ES-I3 (cell line): ENCODE measurements at regions not wholly inside any gene's neighbourhood (a gene's known extent, or its start where the extent isn't known, plus 50 kb on each side); places are given as distances from the start of the nearest gene placed in this dataset.
"Not testable (repeated sequence)": the region's sequence is repeated elsewhere in the genome, so short reads cannot be mapped to it uniquely, and the experiment has no call there.

Source experiments
- H3K36me3 ChIP-seq: 2 replicates; pipeline ENCODE4 v1.6.1; 2013; ENCODE audit warnings: mild to moderate bottlenecking, low read length, control low read depth, moderate library complexity; ENCODE audit not compliant: insufficient read depth
- H3K4me1 ChIP-seq: 2 replicates; pipeline ENCODE4 v1.6.1; 2013; ENCODE audit warnings: mild to moderate bottlenecking, control low read depth, low read length; ENCODE audit not compliant: insufficient read depth
- H3K9ac ChIP-seq: 2 replicates; pipeline ENCODE4 v1.6.1; 2013; ENCODE audit warnings: low read depth, mild to moderate bottlenecking, low read length, moderate library complexity
- H3K9me3 ChIP-seq: 2 replicates; pipeline ENCODE4 v1.6.1; 2013; ENCODE audit warnings: mild to moderate bottlenecking, low read length, moderate library complexity; ENCODE audit not compliant: control insufficient read depth, insufficient read depth

- Histone ChIP-seq H3K36me3 (no peaks in the 10 kb centered on the region), H3K9me3 (no peaks in the 10 kb centered on the region), H3K9ac (no peak overlapping the region; the same call in 1 of the 2 replicates), H3K4me1 (peaks cover 6% of the 10 kb centered on the region; the same call in 1 of the 2 replicates)
Observed at GRCh38 chr2:190150413-190150812, 87.9 kb upstream of the MSTN start.

GRCh38 chr2:190149908-190150307 is 87.4 kb upstream of the MSTN start:
- no peaks in the 10 kb centered on the region for H3K36me3 ChIP-seq
- peaks cover 6% of the 10 kb centered on the region; the same call in 1 of the 2 replicates for H3K4me1 ChIP-seq
- no peak overlapping the region; the same call in 1 of the 2 replicates for H3K9ac ChIP-seq
- no peaks in the 10 kb centered on the region for H3K9me3 ChIP-seq

GRCh38 chr2:190149200-190149599 is 86.7 kb upstream of the MSTN start:
- Histone ChIP-seq H3K4me1 (peaks cover 6% of the 10 kb centered on the region; the same call in 1 of the 2 replicates), H3K9me3 (no peaks in the 10 kb centered on the region)

GRCh38 chr2:190146109-190146508 is 83.6 kb upstream of the MSTN start:
- not testable (repeated sequence) for H3K36me3 ChIP-seq, H3K4me1 ChIP-seq, H3K9ac ChIP-seq, H3K9me3 ChIP-seq

More at GRCh38 chr2:190149200-190149599, 86.7 kb upstream of the MSTN start:
- Histone ChIP-seq H3K9ac (no peak overlapping the region), H3K36me3 (no peaks in the 10 kb centered on the region)

- not testable (repeated sequence) for H3K4me1 ChIP-seq, H3K9ac ChIP-seq, H3K9me3 ChIP-seq, H3K36me3 ChIP-seq
Observed at GRCh38 chr2:190140474-190140873, 77.9 kb upstream of the MSTN start.

GRCh38 chr2:190139371-190139770 is 76.8 kb upstream of the MSTN start:
- Histone ChIP-seq H3K9ac (no peak overlapping the region), H3K4me1 (no peaks in the 10 kb centered on the region), H3K36me3 (no peaks in the 10 kb centered on the region)

GRCh38 chr2:190138032-190138431 is 75.5 kb upstream of the MSTN start:
- no peak overlapping the region for H3K9ac ChIP-seq
- 0 out of 2 replicates have a peak, but pooled peaks cover 4% of the 10 kb centered on the region for H3K9me3 ChIP-seq
- no peaks in the 10 kb centered on the region for H3K36me3 ChIP-seq
- no peaks in the 10 kb centered on the region for H3K4me1 ChIP-seq

More at GRCh38 chr2:190139371-190139770, 76.8 kb upstream of the MSTN start:
- H3K9me3 ChIP-seq, result 0 out of 2 replicates have a peak, but pooled peaks cover 4% of the 10 kb centered on the region

- H3K9me3 ChIP-seq, result 0 out of 2 replicates have a peak, but pooled peaks cover 4% of the 10 kb centered on the region
- no peaks in the 10 kb centered on the region for H3K36me3 ChIP-seq
- H3K4me1 ChIP-seq, result no peaks in the 10 kb centered on the region
- H3K9ac ChIP-seq, result no peak overlapping the region
Observed at GRCh38 chr2:190137561-190137960, 75.0 kb upstream of the MSTN start.

GRCh38 chr2:190136825-190137224 is 74.3 kb upstream of the MSTN start:
- H3K9ac ChIP-seq, result no peak overlapping the region
- H3K9me3 ChIP-seq, result 0 out of 2 replicates have a peak, but pooled peaks cover 4% of the 10 kb centered on the region
- no peaks in the 10 kb centered on the region for H3K36me3 ChIP-seq
- H3K4me1 ChIP-seq, result no peaks in the 10 kb centered on the region

GRCh38 chr2:190136259-190136658 is 73.7 kb upstream of the MSTN start:
- Histone ChIP-seq H3K9ac (no peak overlapping the region), H3K36me3 (no peaks in the 10 kb centered on the region), H3K4me1 (no peaks in the 10 kb centered on the region), H3K9me3 (0 out of 2 replicates have a peak, but pooled peaks cover 4% of the 10 kb centered on the region)

- Histone ChIP-seq H3K9ac (no peak overlapping the region), H3K36me3 (no peaks in the 10 kb centered on the region), H3K4me1 (no peaks in the 10 kb centered on the region)
Observed at GRCh38 chr2:190129421-190130199, 67.1 kb upstream of the MSTN start.

GRCh38 chr2:190127651-190128050 is 65.1 kb upstream of the MSTN start:
- no peaks in the 10 kb centered on the region for H3K9me3 ChIP-seq

More at GRCh38 chr2:190129421-190130199, 67.1 kb upstream of the MSTN start:
- no peaks in the 10 kb centered on the region for H3K9me3 ChIP-seq

GRCh38 chr2:190126798-190127197 is 64.3 kb upstream of the MSTN start:
- H3K36me3 ChIP-seq, result no peaks in the 10 kb centered on the region
- no peaks in the 10 kb centered on the region for H3K9me3 ChIP-seq
- H3K9ac ChIP-seq, result no peak overlapping the region
- no peaks in the 10 kb centered on the region for H3K4me1 ChIP-seq

More at GRCh38 chr2:190127651-190128050, 65.1 kb upstream of the MSTN start:
- Histone ChIP-seq H3K36me3 (no peaks in the 10 kb centered on the region), H3K4me1 (no peaks in the 10 kb centered on the region), H3K9ac (no peak overlapping the region)

- Histone ChIP-seq H3K9me3 (no peaks in the 10 kb centered on the region), H3K9ac (no peak overlapping the region), H3K4me1 (peaks cover 6% of the 10 kb centered on the region; the same call in 1 of the 2 replicates), H3K36me3 (no peaks in the 10 kb centered on the region)
Observed at GRCh38 chr2:190123956-190124355, 61.4 kb upstream of the MSTN start.

- H3K9ac ChIP-seq, result no peak overlapping the region
- H3K9me3 ChIP-seq, result no peaks in the 10 kb centered on the region
- H3K4me1 ChIP-seq, result peaks cover 6% of the 10 kb centered on the region; the same call in 1 of the 2 replicates
- no peaks in the 10 kb centered on the region for H3K36me3 ChIP-seq
Observed at GRCh38 chr2:190121971-190122370, 59.4 kb upstream of the MSTN start.
